GM12891 (cell line): ENCODE measurements at regions not wholly inside any gene's neighbourhood (a gene's known extent, or its start where the extent isn't known, plus 50 kb on each side); places are given as distances from the start of the nearest gene placed in this dataset.

ENCODE experiments used
- PAX5 ChIP-seq: IDR thresholded peaks from 2 replicates; pipeline ENCODE4 v1.6.1; 2011; ENCODE audit warnings: low read length, moderate library complexity, mild to moderate bottlenecking; ENCODE audit not compliant: insufficient read depth, severe bottlenecking
- POLR2A ChIP-seq: IDR thresholded peaks from 2 replicates; pipeline ENCODE4 v1.6.1; 2011; ENCODE audit warnings: low read depth, low read length, control low read depth
- POLR2AphosphoS5 ChIP-seq: IDR thresholded peaks from 2 replicates; pipeline ENCODE4 v1.6.1; 2011; ENCODE audit warnings: low read depth, low read length, control low read depth
- SPI1 ChIP-seq: IDR thresholded peaks from 2 replicates; pipeline ENCODE4 v1.6.1; 2011; ENCODE audit warnings: low read depth, low read length, control low read depth
- TAF1 ChIP-seq: IDR thresholded peaks from 2 replicates; pipeline ENCODE4 v1.6.1; 2011; ENCODE audit warnings: low read depth, low read length, control low read depth

GRCh38 chr13:63840551-63841421 is 2425.1 kb upstream of the PCDH20 start:
- TF ChIP-seq POLR2A, result no peak
- no peak for TF ChIP-seq TAF1
- TF ChIP-seq PAX5, result no peak
- TF ChIP-seq POLR2AphosphoS5, result no peak
- no peak for TF ChIP-seq SPI1
